GM23338 (cell line): ENCODE measurements at regions not wholly inside any gene's neighbourhood (a gene's known extent, or its start where the extent isn't known, plus 50 kb on each side); places are given as distances from the start of the nearest gene placed in this dataset.

Source experiments
- ATAC-seq: fragments of 200-7000 bp; cut with Tn5 transposase; 3 replicates; pipeline ENCODE4 v1.9.1; 2020
- DNase-seq: peaks from one replicate; pipeline ENCODE4 v3.0.0-alpha.2; 2015; ENCODE audit warnings: low spot score
- H2AFZ ChIP-seq: fragments of 200-600 bp; sonication (generic); 2 replicates; pipeline ENCODE4 v1.8.0; 2016; ENCODE audit warnings: antibody characterized with exemption, mild to moderate bottlenecking, moderate library complexity
- H3F3A ChIP-seq: fragments of 200-600 bp; sonication (generic); replicated peaks from 2 replicates; pipeline ENCODE4 v1.8.0; 2017; ENCODE audit warnings: antibody characterized with exemption, mixed run types, low read depth
- H3K27ac ChIP-seq: fragments of 200-600 bp; sonication (generic); 2 replicates; pipeline ENCODE4 v1.6.1; 2016; ENCODE audit warnings: low read depth
- H3K27me3 ChIP-seq: fragments of 200-600 bp; sonication (generic); 2 replicates; pipeline ENCODE4 v1.8.0; 2016; ENCODE audit warnings: mild to moderate bottlenecking, mixed run types, moderate library complexity; ENCODE audit not compliant: insufficient read depth
- H3K36me3 ChIP-seq: fragments of 200-600 bp; sonication (generic); 2 replicates; pipeline ENCODE4 v1.8.0; 2016; ENCODE audit warnings: mild to moderate bottlenecking; ENCODE audit not compliant: insufficient read depth
- H3K4me1 ChIP-seq: fragments of 200-600 bp; sonication (generic); 2 replicates; pipeline ENCODE4 v1.8.0; 2016; ENCODE audit warnings: mild to moderate bottlenecking, moderate library complexity; ENCODE audit not compliant: insufficient read depth
- H3K4me2 ChIP-seq: fragments of 200-600 bp; sonication (generic); 2 replicates; pipeline ENCODE4 v1.7.1; 2017; ENCODE audit warnings: mixed run types
- H3K4me3 ChIP-seq: fragments of 200-600 bp; sonication (generic); 2 replicates; pipeline ENCODE4 v1.6.1; 2016; ENCODE audit warnings: mixed run types
- H3K79me2 ChIP-seq: fragments of 200-600 bp; sonication (generic); replicated peaks from 2 replicates; pipeline ENCODE4 v1.8.0; 2017; ENCODE audit warnings: mild to moderate bottlenecking; ENCODE audit not compliant: insufficient read depth
- H3K9me2 ChIP-seq: fragments of 200-600 bp; sonication (generic); 2 replicates; pipeline ENCODE4 v1.8.0; 2017; ENCODE audit not compliant: insufficient read depth
- H4K20me1 ChIP-seq: fragments of 200-600 bp; sonication (generic); replicated peaks from 2 replicates; pipeline ENCODE4 v1.8.0; 2017; ENCODE audit warnings: mild to moderate bottlenecking; ENCODE audit not compliant: insufficient read depth
- H3K27ac Mint-ChIP-seq: 2 replicates; pipeline ENCODE4 v1.8.0; 2020; ENCODE audit warnings: inconsistent platforms, mild to moderate bottlenecking, moderate library complexity, mixed read lengths
- H3K27me3 Mint-ChIP-seq: 3 replicates; pipeline ENCODE4 v1.8.0; 2022; ENCODE audit warnings: low read depth, mild to moderate bottlenecking, moderate library complexity, mixed read lengths, inconsistent platforms; ENCODE audit not compliant: insufficient read depth, poor library complexity
- H3K36me3 Mint-ChIP-seq: 3 replicates; pipeline ENCODE4 v1.8.0; 2021; ENCODE audit warnings: low read depth, mild to moderate bottlenecking, inconsistent platforms, moderate library complexity, mixed read lengths
- H3K4me1 Mint-ChIP-seq: 3 replicates; pipeline ENCODE4 v1.8.0; 2020; ENCODE audit warnings: mild to moderate bottlenecking, inconsistent platforms, mixed read lengths
- H3K4me3 Mint-ChIP-seq: 3 replicates; pipeline ENCODE4 v1.8.0; 2021; ENCODE audit warnings: moderate library complexity, mild to moderate bottlenecking, inconsistent platforms, mixed read lengths
- H3K9me3 Mint-ChIP-seq: 3 replicates; pipeline ENCODE4 v1.8.0; 2020; ENCODE audit warnings: moderate library complexity, mild to moderate bottlenecking, inconsistent platforms, mixed read lengths
- CREB1 ChIP-seq: fragments of 250-450 bp; sonication (Bioruptor Pico); IDR thresholded peaks from 2 replicates; pipeline ENCODE4 v1.5.0; 2020; ENCODE audit warnings: low read depth, mild to moderate bottlenecking, moderate library complexity
- CTCF ChIP-seq, 2 experiments: fragments of 200-600 bp in 1 of 2; sonication (generic) in 1 of 2; conservative IDR thresholded peaks; 2 replicates each; pipeline versions ENCODE4 v1.5.1 to v1.6.1; 2016 to 2017; ENCODE audit warnings: antibody characterized with exemption in 2 of 2, low read depth in 2 of 2, mild to moderate bottlenecking in 2 of 2, moderate library complexity in 1 of 2
- ETS1 ChIP-seq: IDR thresholded peaks from 2 replicates; pipeline ENCODE4 v1.6.1; 2016; ENCODE audit warnings: antibody characterized with exemption
- EZH2 ChIP-seq: fragments of 200-600 bp; sonication (generic); IDR thresholded peaks from one replicate; pipeline ENCODE4 v1.8.0; 2017; ENCODE audit warnings: antibody characterized with exemption, mild to moderate bottlenecking, low read depth; ENCODE audit not compliant: unreplicated experiment
- EZH2phosphoT487 ChIP-seq: fragments of 200-600 bp; sonication (generic); IDR thresholded peaks from one replicate; pipeline ENCODE4 v1.8.1; 2018; ENCODE audit warnings: antibody characterized with exemption; ENCODE audit not compliant: unreplicated experiment
- JUNB ChIP-seq: IDR thresholded peaks from one replicate; pipeline ENCODE4 v1.6.1; 2016; ENCODE audit warnings: antibody characterized with exemption; ENCODE audit not compliant: unreplicated experiment
- NANOG ChIP-seq: IDR thresholded peaks from 2 replicates; pipeline ENCODE4 v1.6.1; 2016; ENCODE audit warnings: antibody characterized with exemption, borderline replicate concordance
- POLR2AphosphoS5 ChIP-seq: IDR thresholded peaks from 2 replicates; pipeline ENCODE4 v1.6.1; 2016; ENCODE audit warnings: antibody characterized with exemption, low read depth
- REST ChIP-seq: IDR thresholded peaks from one replicate; pipeline ENCODE4 v1.6.1; 2018; ENCODE audit warnings: antibody characterized with exemption; ENCODE audit not compliant: unreplicated experiment
- STAT1 ChIP-seq: IDR thresholded peaks from one replicate; pipeline ENCODE4 v1.6.1; 2016; ENCODE audit warnings: antibody characterized with exemption; ENCODE audit not compliant: unreplicated experiment
- ZNF114 ChIP-seq: fragments of 250-450 bp; sonication (Bioruptor Pico); IDR thresholded peaks from 2 replicates; pipeline ENCODE4 v1.5.0; 2020; ENCODE audit warnings: mild to moderate bottlenecking, moderate library complexity
- ZNF331 ChIP-seq: fragments of 250-450 bp; sonication (Bioruptor Pico); IDR thresholded peaks from 2 replicates; pipeline ENCODE4 v1.5.0; 2020; ENCODE audit warnings: low read depth, mild to moderate bottlenecking, moderate library complexity
- ZNF462 ChIP-seq: fragments of 250-450 bp; sonication (Bioruptor Pico); IDR thresholded peaks from 2 replicates; pipeline ENCODE4 v1.5.0; 2020; ENCODE audit warnings: mild to moderate bottlenecking, moderate library complexity

GRCh38 chr5:8138884-8139283, 269.9 kb downstream of the MTRR start:
- H2AFZ ChIP-seq: no peak overlapping the region; the same call in 1 of the 2 replicates
- no peaks in the 10 kb centered on the region for H3K27me3 ChIP-seq
- no peaks in the 10 kb centered on the region for H3K4me1 ChIP-seq
- H3K79me2 ChIP-seq: no peaks in the 10 kb centered on the region
- no peak for DNase-seq
- no peak overlapping the region for H3K4me2 ChIP-seq
- TF ChIP-seq ZNF114 (CRISPR knock-in tag): no peak
- no peak for TF ChIP-seq ZNF331 (CRISPR knock-in tag)
- no peak for TF ChIP-seq ZNF462 (CRISPR knock-in tag)
- TF ChIP-seq CTCF (conservative IDR thresholded peaks at IDR 0.05; ENCODE audit: low read depth in 2 of 2): no peak
- TF ChIP-seq JUNB: no peak
- TF ChIP-seq REST: no peak
- TF ChIP-seq ETS1: no peak
- TF ChIP-seq NANOG: no peak
- TF ChIP-seq EZH2: no peak
- no peak for TF ChIP-seq CREB1 (CRISPR knock-in tag)
- no peak for TF ChIP-seq POLR2AphosphoS5
- no peak for TF ChIP-seq STAT1
- TF ChIP-seq EZH2phosphoT487: no peak
- H3K36me3 Mint-ChIP-seq: no peaks in the 10 kb centered on the region
- no peaks in the 10 kb centered on the region for H3K4me1 Mint-ChIP-seq
- ATAC-seq: no peak
- no peak overlapping the region for H3K4me3 ChIP-seq
- H3K9me2 ChIP-seq: no peaks in the 10 kb centered on the region
- H3K27ac ChIP-seq: no peak overlapping the region
- no peak overlapping the region; the same call in 1 of the 2 replicates for H3K27ac Mint-ChIP-seq
- H3K4me3 Mint-ChIP-seq: no peak overlapping the region
- no peaks in the 10 kb centered on the region for H3K9me3 Mint-ChIP-seq
- H3K36me3 ChIP-seq: no peaks in the 10 kb centered on the region
- H4K20me1 ChIP-seq: no peaks in the 10 kb centered on the region
- H3K27me3 Mint-ChIP-seq: peaks cover 3% of the 10 kb centered on the region
- H3F3A ChIP-seq: no peaks in the 10 kb centered on the region
